Neural crest cell (in vitro differentiated cells): ENCODE measurements at regions not wholly inside any gene's neighbourhood (a gene's known extent, or its start where the extent isn't known, plus 50 kb on each side); places are given as distances from the start of the nearest gene placed in this dataset.
A peak's percentile ranks its signal among the peaks of the same experiment; 100 is the strongest.

Experiments
- DNase-seq: peaks from one replicate; pipeline ENCODE4 v3.0.0; 2021; ENCODE audit warnings: low read depth, mixed read lengths, low spot score
- H3K27ac Mint-ChIP-seq: one replicate; pipeline ENCODE4 v1.8.0; 2021; ENCODE audit warnings: mild to moderate bottlenecking, mixed read lengths; ENCODE audit not compliant: unreplicated experiment
- H3K27me3 Mint-ChIP-seq: 2 replicates; pipeline ENCODE4 v1.8.0; 2021; ENCODE audit warnings: low read depth, mild to moderate bottlenecking, mixed read lengths
- H3K36me3 Mint-ChIP-seq: 2 replicates; pipeline ENCODE4 v1.8.0; 2021; ENCODE audit warnings: low read depth, mild to moderate bottlenecking, mixed read lengths
- H3K4me1 Mint-ChIP-seq: 2 replicates; pipeline ENCODE4 v1.8.0; 2021; ENCODE audit warnings: mixed read lengths
- H3K4me3 Mint-ChIP-seq: one replicate; pipeline ENCODE4 v1.8.0; 2021; ENCODE audit warnings: mild to moderate bottlenecking, mixed read lengths
- H3K9me3 Mint-ChIP-seq: 2 replicates; pipeline ENCODE4 v1.8.0; 2021; ENCODE audit warnings: mixed read lengths
- TF ChIP-seq, protein P1 (sequence below): fragments of 200-600 bp; sonication (generic); conservative IDR thresholded peaks from 2 replicates; pipeline ENCODE4 v1.5.0; 2021; ENCODE audit warnings: antibody characterized with exemption, mild to moderate bottlenecking

DNA sequence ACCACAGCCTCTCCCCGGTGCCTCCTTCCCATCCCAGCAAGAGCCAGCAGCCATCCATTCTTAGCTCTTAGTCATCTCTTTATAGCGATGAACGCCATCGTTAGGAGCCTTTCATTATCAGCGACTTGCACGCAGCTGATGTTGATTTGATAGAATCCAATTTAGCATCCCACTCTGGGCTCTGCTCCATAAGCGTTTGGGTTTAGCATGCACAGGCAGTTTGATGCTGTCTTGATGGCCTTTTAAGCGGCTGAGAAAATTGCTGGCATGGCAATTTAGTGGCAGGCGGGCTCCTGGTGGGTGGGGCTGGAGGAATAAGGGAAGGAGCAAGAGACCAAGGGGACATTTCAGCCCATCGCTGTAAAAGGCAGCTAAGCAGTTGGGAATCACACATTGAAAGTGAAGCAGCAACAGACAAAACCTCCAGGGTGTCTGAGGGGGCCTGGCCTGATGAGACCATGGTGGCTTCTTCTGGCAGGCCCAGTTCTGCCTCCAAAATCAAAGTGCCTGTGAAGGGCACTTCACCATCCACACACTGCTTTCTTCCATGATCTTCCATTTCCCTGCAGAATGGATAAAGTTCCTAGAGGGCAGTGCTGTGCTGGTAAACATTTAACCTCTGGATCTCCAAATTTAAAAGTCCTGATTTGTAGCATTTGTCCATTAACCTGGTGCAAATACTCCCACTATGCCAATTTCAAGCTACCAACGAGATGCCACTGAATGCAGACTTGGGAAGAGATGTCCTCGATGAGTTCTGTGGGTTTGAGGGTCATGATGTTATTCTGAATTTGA is 107.8 kb upstream of the PLXNA4 start:
- no peak overlapping the region for H3K27ac Mint-ChIP-seq
- peaks cover 6% of the 10 kb centered on the region for H3K4me1 Mint-ChIP-seq
- no peaks in the 10 kb centered on the region for H3K27me3 Mint-ChIP-seq
- peak overlapping the region; percentile 11 for H3K4me3 Mint-ChIP-seq
- no peaks in the 10 kb centered on the region for H3K36me3 Mint-ChIP-seq
- TF ChIP-seq, protein P1, sequence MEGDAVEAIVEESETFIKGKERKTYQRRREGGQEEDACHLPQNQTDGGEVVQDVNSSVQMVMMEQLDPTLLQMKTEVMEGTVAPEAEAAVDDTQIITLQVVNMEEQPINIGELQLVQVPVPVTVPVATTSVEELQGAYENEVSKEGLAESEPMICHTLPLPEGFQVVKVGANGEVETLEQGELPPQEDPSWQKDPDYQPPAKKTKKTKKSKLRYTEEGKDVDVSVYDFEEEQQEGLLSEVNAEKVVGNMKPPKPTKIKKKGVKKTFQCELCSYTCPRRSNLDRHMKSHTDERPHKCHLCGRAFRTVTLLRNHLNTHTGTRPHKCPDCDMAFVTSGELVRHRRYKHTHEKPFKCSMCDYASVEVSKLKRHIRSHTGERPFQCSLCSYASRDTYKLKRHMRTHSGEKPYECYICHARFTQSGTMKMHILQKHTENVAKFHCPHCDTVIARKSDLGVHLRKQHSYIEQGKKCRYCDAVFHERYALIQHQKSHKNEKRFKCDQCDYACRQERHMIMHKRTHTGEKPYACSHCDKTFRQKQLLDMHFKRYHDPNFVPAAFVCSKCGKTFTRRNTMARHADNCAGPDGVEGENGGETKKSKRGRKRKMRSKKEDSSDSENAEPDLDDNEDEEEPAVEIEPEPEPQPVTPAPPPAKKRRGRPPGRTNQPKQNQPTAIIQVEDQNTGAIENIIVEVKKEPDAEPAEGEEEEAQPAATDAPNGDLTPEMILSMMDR = no peak
- DNase-seq = no peak
- H3K9me3 Mint-ChIP-seq = peaks cover 9% of the 10 kb centered on the region

DNA sequence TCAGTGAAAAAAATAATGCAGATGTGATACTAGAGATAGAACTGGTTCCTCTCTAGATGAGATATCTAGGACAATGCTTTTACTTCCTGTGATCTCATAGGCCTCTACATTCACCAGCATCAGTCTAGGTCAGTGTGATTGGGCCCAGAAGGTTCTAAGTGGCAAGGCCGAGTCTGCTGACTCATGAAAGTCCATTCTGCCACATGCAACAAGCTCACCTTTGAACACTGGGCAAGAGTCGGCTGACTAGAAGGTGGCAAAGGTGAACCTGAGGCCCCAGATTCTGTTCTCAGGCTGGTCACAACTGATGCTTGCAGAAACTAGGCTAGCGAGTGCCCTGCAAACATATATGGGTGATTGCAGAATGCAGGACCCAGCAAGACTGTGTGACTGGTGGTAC is 105.7 kb upstream of the PLXNA4 start:
- no peak for DNase-seq
- Mint-ChIP-seq H3K27me3 (no peaks in the 10 kb centered on the region), H3K27ac (no peak overlapping the region), H3K4me1 (peaks cover 23% of the 10 kb centered on the region), H3K36me3 (no peaks in the 10 kb centered on the region), H3K9me3 (peaks cover 9% of the 10 kb centered on the region), H3K4me3 (no peak overlapping the region)
- TF ChIP-seq, protein P1 = no peak

DNA sequence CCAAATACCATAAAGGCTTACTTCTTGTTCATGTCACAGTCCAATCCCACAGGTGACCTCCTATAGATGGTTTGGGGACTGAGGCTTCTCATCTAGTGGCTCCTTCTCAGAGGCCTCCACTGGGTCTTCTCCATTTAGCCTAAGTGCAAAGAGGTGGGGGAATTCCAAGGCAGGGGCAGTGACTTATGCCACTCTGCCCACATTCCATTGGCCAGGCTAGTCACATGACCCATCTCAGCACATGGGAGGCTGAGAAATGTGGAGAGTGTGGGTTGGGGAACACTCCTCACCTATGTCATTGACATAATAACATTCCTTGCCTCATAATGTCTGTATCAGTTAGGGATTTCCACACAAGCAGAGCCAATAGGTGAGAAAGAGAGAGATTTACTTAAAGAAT is 104.3 kb upstream of the PLXNA4 start:
- no peak overlapping the region for H3K4me3 Mint-ChIP-seq
- peaks cover 28% of the 10 kb centered on the region for H3K4me1 Mint-ChIP-seq
- H3K27me3 Mint-ChIP-seq = no peaks in the 10 kb centered on the region
- DNase-seq = no peak
- no peak overlapping the region for H3K27ac Mint-ChIP-seq
- H3K36me3 Mint-ChIP-seq = no peaks in the 10 kb centered on the region
- H3K9me3 Mint-ChIP-seq = peaks cover 6% of the 10 kb centered on the region
- TF ChIP-seq, protein P1 = no peak

DNA sequence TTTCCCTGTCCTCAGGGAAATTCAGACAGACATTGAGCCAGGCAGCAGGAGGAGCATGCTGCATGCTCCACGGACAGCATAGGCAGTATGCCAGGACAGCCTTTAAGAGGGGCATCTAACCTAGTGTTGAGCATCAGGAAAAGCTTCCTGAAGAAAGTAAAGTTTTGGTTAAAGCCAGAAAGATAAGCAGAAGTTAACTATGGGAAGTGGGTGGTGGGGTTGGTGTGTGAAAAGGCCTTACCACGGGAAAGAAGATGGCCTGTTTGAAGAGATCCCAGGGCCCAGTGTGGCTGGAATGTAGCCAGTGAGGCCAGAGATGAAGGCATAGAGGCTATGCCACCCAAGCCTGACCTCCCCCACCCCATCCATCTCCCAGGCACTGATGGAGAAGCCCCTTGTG is 102.4 kb upstream of the PLXNA4 start:
- Mint-ChIP-seq H3K4me3 (no peak overlapping the region), H3K27me3 (no peaks in the 10 kb centered on the region), H3K27ac (no peak overlapping the region), H3K4me1 (peaks cover 28% of the 10 kb centered on the region), H3K9me3 (peaks cover 3% of the 10 kb centered on the region), H3K36me3 (no peaks in the 10 kb centered on the region)
- TF ChIP-seq, protein P1 = no peak
- no peak for DNase-seq

DNA sequence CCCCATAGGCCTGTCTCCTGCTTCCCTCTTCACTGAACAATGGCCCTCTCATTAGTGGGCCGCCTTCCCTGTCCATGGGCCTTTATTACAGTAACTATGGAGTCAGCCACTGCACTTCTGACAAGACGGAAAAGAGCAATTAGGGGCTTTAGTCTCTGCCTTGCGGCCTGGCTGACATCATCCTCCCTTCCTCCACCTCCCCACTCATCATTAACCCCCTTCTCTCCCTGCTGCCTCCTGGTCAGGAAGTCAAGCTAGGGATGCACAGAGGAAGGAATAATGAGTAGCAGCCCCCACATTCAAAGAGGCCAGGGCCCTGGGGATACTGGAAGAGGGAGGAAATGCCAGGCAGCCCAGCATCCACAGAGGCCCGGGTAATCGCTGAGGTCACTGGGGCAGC is 101.6 kb upstream of the PLXNA4 start:
- Mint-ChIP-seq H3K4me3 (peak overlapping the region; percentile 12), H3K9me3 (peaks cover under 1% of the 10 kb centered on the region), H3K27me3 (no peaks in the 10 kb centered on the region), H3K36me3 (no peaks in the 10 kb centered on the region), H3K4me1 (peaks cover 28% of the 10 kb centered on the region), H3K27ac (peak overlapping the region; percentile 89)
- DNase-seq = peak; percentile 10
- TF ChIP-seq, protein P1 = no peak
